HCEC 1CT (cell line): ENCODE measurements at regions not wholly inside any gene's neighbourhood (a gene's known extent, or its start where the extent isn't known, plus 50 kb on each side); places are given as distances from the start of the nearest gene placed in this dataset.

ENCODE experiments used
- DNase-seq: peaks from one replicate; pipeline ENCODE4 v3.0.0-alpha.2; 2017

- DNase-seq = no peak
Measured at GRCh38 chrX:39361736-39362135, 560.5 kb downstream of the MID1IP1 start.

GRCh38 chrX:39367416-39367815 is 566.2 kb downstream of the MID1IP1 start:
- DNase-seq = no peak

GRCh38 chrX:39372115-39372514 is 570.9 kb downstream of the MID1IP1 start:
- no peak for DNase-seq

GRCh38 chrX:39377157-39377556 is 575.9 kb downstream of the MID1IP1 start:
- DNase-seq = no peak

- no peak for DNase-seq
Measured at GRCh38 chrX:39377773-39378172, 576.5 kb downstream of the MID1IP1 start.

GRCh38 chrX:39381422-39381821 is 580.2 kb downstream of the MID1IP1 start:
- no peak for DNase-seq

GRCh38 chrX:39384996-39385395 is 583.7 kb downstream of the MID1IP1 start:
- DNase-seq = no peak

DNA sequence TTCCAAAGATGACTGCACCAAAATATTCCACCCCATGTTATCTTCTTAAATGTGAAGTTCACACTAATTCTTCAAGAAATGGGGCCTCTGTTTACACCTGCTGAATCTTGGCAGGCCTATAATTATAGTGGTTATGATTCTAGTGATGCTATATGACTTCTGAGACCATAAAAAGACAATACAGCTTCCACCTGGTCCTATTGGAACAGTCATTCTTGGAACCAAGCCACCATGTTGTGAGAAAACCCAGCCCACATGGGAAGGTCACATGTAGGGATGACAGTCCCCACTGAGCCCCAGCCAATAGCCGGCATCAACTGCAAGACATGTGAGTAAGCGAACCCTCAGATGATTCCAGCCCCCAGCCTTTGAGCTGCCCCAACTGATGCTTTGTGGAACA is 587.5 kb downstream of the MID1IP1 start:
- DNase-seq = no peak

DNA sequence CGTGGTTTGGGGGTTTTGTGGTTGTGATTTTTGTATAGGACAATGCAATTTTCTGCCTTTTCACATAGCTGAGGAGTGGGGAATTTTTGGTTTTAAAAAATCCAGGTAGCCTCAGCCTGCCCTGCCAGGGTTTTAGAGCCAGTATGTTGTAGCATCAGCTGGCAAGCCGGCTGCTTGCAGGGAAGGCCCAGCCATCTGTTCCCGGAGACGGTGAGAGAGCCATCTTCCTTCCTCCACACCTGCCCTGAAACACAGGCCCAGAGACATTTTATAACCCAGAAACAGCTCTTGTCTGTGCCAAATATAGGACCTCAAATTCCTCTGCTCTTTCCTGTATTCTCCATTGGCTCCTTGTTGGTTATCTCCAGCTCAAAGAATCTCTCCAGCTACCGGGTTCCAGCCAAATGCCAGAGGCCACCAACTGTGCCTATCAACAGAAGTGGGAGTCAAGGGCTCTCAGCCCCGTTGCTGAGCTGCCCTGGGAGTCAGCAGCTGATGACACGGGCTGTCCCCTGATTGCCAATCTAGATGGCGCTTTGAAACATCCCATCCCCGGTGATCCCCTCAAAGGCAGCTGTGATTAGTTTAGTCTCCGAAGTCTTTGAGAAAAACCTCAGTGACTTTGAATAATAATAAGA is 595.2 kb downstream of the MID1IP1 start:
- DNase-seq = no peak

- DNase-seq = no peak
Measured at GRCh38 chrX:39397561-39398199, 596.4 kb downstream of the MID1IP1 start.

- DNase-seq = no peak
Measured at GRCh38 chrX:39398215-39398962, 597.1 kb downstream of the MID1IP1 start.

DNA sequence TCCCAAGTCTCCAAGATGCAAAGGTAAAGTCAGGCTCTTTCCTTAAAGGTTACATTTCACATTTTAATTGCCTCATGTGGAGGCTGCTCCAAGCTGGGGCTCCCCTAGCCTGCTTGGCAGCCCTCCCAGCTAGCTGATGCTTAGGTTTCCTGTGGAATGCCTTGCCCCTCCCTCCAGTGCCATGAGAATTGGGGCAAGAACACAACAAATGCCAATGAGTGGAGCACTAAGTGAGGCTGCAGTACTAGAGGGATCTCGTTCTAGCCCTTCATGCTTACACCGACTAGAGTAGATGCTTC is 597.7 kb downstream of the MID1IP1 start:
- no peak for DNase-seq

GRCh38 chrX:39399387-39399786 is 598.1 kb downstream of the MID1IP1 start:
- no peak for DNase-seq

GRCh38 chrX:39401483-39402110 is 600.3 kb downstream of the MID1IP1 start:
- no peak for DNase-seq

DNA sequence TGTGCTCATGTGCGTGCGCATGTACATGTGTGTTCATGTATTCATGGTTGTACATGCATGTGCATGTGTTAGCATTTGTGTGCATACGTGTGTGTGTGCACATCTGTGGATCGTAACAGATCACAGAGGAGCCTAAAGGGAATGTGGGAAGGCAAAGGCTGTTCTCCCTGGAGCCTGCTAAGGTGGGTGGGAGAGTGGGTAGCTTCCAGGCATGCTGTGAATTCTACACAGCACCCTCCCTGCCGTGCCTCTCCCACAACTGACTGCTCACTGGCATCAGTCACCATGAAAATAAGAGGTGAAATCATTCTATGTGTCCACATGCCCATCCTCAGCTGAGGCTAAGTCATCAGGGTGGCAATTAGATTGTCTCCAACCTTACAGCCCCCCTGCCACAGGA is 600.9 kb downstream of the MID1IP1 start:
- DNase-seq = no peak

DNA sequence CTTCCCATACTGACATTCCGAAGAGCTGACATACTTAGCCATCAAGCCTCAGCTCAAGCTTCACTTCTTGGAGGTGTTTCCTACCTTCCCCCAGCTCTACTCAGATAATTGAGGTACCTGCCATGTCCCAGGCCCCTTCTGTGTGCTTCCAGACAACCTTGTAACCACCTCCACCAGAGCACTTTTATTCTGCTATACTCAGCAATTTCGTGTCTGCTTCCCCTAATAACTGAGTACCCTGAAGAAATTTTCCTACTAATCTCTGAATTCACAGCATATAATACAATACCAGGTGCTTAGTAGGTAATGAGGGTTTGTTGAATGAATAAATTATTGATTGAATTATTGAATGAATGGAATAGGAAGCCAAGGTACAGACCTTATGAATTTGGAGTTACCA is 605.5 kb downstream of the MID1IP1 start:
- no peak for DNase-seq

DNA sequence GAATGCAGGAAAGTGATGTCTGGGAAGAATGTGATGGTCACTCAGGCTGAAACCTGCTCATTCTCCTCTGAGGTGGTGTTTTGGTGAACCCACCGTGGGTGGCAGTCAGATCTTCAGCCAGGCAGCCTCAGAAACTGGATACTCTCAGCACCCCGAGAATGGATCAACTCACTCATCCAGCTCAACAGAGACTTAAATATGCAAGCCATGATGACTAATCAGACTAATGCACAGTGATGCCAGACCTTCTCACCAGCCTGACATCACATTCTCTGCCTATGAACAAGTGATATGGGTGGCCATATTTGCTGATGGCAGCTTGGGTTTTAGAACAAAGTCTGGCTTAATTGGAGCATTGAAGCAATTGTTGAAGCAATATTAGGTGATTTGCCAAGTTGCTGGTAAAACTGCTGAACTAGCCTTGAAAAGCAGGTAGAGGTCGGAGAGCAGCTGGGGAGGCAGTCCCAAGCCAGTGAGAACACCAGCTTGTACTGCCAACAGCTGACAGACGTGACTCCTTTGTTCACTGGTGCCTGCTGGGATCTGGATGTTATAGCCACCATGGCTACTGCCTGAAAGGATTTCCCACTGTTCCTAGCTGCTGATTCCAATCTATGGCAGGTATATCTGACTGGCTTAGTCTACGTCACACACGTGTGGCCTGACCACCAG is 608.1 kb downstream of the MID1IP1 start:
- no peak for DNase-seq

DNA sequence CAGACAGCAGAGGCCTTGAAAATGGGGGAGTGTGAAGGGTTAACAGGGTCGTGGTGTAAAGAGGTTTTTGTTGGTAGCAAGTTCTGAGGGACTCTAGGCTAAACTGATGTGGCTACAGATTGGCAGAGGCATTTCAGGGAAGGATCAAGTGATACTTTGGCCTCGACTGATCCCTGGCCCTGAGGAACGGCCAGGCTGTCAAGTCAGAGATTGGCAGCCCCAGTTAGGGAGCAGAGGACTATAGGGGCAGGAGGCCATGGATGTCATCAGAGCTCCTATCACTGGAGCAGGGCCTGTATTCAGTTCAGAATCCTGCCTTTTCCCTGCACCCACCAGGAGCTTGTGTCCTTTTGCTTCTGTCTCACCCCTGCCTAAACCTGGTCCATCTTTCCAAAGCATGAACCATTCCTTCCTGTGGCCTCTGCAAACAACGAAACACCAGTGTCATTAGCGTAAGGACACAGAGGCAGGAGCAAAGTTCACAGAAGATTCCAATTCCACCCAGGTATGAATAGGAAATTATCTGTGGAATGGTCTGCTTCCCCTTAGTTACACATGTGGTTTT is 613.1 kb downstream of the MID1IP1 start:
- DNase-seq = no peak

GRCh38 chrX:39416547-39417260 is 615.4 kb downstream of the MID1IP1 start:
- no peak for DNase-seq

DNA sequence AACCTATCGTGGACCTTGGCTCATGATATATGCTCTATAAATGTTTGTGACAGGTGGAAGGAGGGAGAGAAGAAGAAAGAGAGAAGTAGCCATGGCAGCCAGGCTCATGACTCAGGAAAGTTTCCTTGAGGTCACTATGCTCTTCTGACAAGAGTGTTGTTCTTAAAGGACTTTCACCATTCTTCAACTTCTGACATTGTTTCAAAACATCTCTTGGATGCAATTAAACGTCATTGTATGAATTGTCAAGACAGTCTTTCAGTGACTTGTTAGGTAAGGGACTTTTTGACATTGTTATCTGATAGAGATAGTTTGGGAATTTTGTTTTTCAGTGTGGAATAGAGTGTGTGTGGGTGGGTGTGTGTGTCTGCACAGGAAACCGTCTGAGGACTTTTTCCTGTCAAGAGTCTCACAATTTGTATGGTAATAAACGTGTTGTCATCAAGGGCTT is 617.0 kb downstream of the MID1IP1 start:
- no peak for DNase-seq

DNA sequence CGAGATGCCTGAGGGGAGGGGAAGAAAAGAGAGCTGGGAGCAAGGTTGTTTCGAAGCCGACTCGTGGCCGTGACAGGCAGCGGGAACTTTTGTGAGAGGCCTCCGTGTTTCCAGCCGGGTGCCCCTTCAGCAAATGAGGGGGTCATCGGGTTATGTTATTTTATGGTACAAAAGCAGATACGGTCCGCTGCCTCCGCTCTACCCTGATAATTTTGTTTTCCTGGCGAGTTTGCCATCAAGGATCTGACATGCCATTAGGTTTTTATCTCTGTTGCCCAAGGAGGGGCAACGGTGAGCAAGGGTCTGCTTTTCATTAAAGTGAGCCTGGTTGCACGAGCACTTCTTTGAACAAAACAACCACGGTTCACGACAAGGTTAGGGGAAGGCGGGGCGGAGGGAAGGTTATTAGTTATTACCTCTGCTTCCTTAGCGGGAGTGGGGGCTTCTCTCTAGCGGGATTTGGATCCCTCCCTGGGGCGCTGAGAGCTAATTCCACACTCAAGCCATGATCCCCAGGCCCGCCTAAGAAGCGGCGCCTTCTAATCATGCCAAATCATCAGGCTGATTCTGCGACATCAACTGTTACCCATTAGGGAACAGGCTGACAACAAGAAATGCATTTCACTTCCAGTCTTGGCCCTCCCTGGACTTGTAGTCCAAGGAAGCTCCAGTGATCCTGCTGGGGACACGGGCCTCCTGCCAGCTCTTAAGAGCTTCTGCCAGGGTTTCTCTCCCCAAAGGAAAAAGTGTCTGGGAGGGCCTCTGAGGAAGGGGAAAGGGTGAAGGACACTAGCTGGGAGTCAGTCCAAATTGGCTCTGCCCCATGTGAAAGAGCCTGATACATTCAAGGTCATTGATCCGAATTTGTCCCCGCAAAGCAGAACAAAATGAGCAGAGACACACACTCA is 617.7 kb downstream of the MID1IP1 start:
- DNase-seq = no peak
